Testis (tissue), 2 donors: ENCODE measurements at regions not wholly inside any gene's neighbourhood (a gene's known extent, or its start where the extent isn't known, plus 50 kb on each side); places are given as distances from the start of the nearest gene placed in this dataset.

Experiments used
- DNase-seq: peaks from one replicate; pipeline ENCODE4 v3.0.0-alpha.2; 2019
- H3K27ac ChIP-seq, 2 donors: fragments of 200-600 bp; sonication (generic); one replicate each; pipeline ENCODE4 v1.5.1; 2019
- H3K27me3 ChIP-seq: fragments of 200-600 bp; sonication (generic); one replicate; pipeline ENCODE4 v1.5.1; 2019
- H3K36me3 ChIP-seq: fragments of 200-600 bp; sonication (generic); one replicate; pipeline ENCODE4 v1.5.1; 2017; ENCODE audit warnings: low read depth; ENCODE audit errors: missing control alignments
- H3K4me1 ChIP-seq: fragments of 200-600 bp; sonication (generic); one replicate; pipeline ENCODE4 v1.5.1; 2019
- H3K4me3 ChIP-seq, 2 donors: fragments of 200-600 bp; sonication (generic); one replicate each; pipeline ENCODE4 v1.5.1; 2017 to 2019
- H3K9me3 ChIP-seq: fragments of 200-600 bp; sonication (generic); one replicate; pipeline ENCODE4 v1.5.1; 2017
- CTCF ChIP-seq, 3 experiments: fragments of 450-650 bp in 2 of 3; fragments of 200-600 bp in 1 of 3; sonication (generic) in 1 of 3; IDR thresholded peaks; one replicate each; pipeline ENCODE4 v1.5.1; 2016 to 2019; ENCODE audit warnings: antibody characterized with exemption in 3 of 3, mild to moderate bottlenecking in 2 of 3, moderate library complexity in 1 of 3
- POLR2A ChIP-seq: fragments of 450-650 bp; IDR thresholded peaks from one replicate; pipeline ENCODE4 v1.6.1; 2017; ENCODE audit warnings: antibody characterized with exemption, mild to moderate bottlenecking, moderate library complexity
- WGBS, 2 donors: methylation state at CpG; one replicate each; pipeline ENCODE4 v1.1.5; 2018; 5-methylcytosine and 5-hydroxymethylcytosine counted together
- intact Hi-C: fragments of 100-400 bp; cut with DNase I; formaldehyde crosslinking; loops from one replicate; pipeline ENCODE4 v1.15.1; 2023; ENCODE audit warnings: low total_unique reads

- no peaks in the 10 kb centered on the region for H3K27me3 ChIP-seq
- no peaks in the 10 kb centered on the region for H3K36me3 ChIP-seq
- DNase-seq: no peak
- no peak overlapping the region for H3K27ac ChIP-seq
- TF ChIP-seq CTCF (IDR thresholded peaks at IDR 0.05): no peak
- TF ChIP-seq POLR2A: no peak
- WGBS, 2 donors: 73 to 77% methylated on average over 3 of the region's 3 CpGs
- no peaks in the 10 kb centered on the region for H3K9me3 ChIP-seq
- intact Hi-C loops: no loop called here
- H3K4me3 ChIP-seq: no peak overlapping the region
- H3K4me1 ChIP-seq: no peaks in the 10 kb centered on the region
Observed at GRCh38 chr6:113076116-113076515, 729.0 kb downstream of the RFPL4B start.

DNA sequence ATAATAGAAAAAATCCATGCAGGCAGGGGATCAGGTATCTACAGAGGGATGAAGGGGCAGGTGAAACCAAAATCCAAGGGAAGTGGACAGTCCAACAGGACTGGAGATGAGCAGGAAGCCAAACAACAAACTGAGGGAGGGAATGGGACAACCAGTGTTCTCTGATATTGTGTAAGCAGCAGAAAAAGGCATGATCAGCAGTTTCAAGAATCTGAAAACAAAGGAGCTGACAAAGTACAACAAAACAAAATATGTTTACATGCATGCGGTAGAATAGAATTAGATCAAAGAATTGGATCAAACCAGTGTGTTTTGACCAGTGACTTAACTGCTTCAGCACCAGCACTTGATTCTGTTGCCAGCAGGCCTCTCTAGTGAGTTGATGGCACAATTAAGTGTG lies 729.7 kb downstream of the RFPL4B start:
- Histone ChIP-seq H3K4me1 (no peaks in the 10 kb centered on the region), H3K4me3 (no peak overlapping the region), H3K36me3 (no peaks in the 10 kb centered on the region), H3K27ac (no peak overlapping the region), H3K9me3 (no peaks in the 10 kb centered on the region), H3K27me3 (no peaks in the 10 kb centered on the region)
- no peak for TF ChIP-seq POLR2A
- 76 to 79% methylated on average over 1 of the region's 1 CpG for WGBS, 2 donors
- intact Hi-C loops: no loop called here
- DNase-seq: no peak

DNA sequence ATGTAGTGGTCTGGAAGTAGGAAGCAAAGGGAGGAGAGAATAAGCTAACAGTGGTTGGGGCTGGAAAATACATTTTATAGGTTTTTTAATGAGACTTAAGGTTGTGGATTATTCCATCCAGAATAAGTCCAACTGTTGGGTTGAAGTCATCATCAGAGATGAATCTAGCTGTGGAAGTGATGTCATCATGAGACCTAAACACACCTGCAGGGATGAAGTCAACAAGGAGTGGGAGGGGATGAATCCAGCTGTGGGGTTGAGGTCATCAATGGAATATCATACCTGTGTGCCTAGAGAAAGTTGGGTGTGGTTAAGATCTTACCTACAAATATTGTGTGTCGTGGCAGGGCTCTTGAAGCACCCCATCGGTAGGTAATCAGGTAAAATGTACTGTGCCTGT lies 730.7 kb downstream of the RFPL4B start:
- Histone ChIP-seq H3K27me3 (no peaks in the 10 kb centered on the region), H3K4me1 (no peaks in the 10 kb centered on the region), H3K27ac (no peak overlapping the region), H3K4me3 (no peak overlapping the region), H3K9me3 (no peaks in the 10 kb centered on the region), H3K36me3 (no peaks in the 10 kb centered on the region)
- no peak for DNase-seq
- 91 to 95% methylated on average over 2 of the region's 2 CpGs for WGBS, 2 donors
- intact Hi-C loops: no loop called here
- TF ChIP-seq CTCF (IDR thresholded peaks at IDR 0.05) (no peak), POLR2A (no peak)

- 79 to 88% methylated on average over 4 of the region's 4 CpGs for WGBS, 2 donors
- intact Hi-C loops: no loop called here
- DNase-seq: no peak
Observed at GRCh38 chr6:113078791-113079190, 731.7 kb downstream of the RFPL4B start.

GRCh38 chr6:113082745-113083144 lies 735.6 kb downstream of the RFPL4B start:
- no peak for DNase-seq
- no peaks in the 10 kb centered on the region for H3K36me3 ChIP-seq
- no peak overlapping the region for H3K4me3 ChIP-seq
- H3K9me3 ChIP-seq: no peaks in the 10 kb centered on the region
- TF ChIP-seq CTCF (IDR thresholded peaks at IDR 0.05): no peak
- no peak for TF ChIP-seq POLR2A
- intact Hi-C loops: no loop called here
- no peak overlapping the region for H3K27ac ChIP-seq
- no peaks in the 10 kb centered on the region for H3K4me1 ChIP-seq
- H3K27me3 ChIP-seq: no peaks in the 10 kb centered on the region
- 36 to 52% methylated on average over 3 of the region's 3 CpGs for WGBS, 2 donors

More at GRCh38 chr6:113078791-113079190, 731.7 kb downstream of the RFPL4B start:
- H3K27ac ChIP-seq: no peak overlapping the region
- H3K36me3 ChIP-seq: no peaks in the 10 kb centered on the region
- no peaks in the 10 kb centered on the region for H3K27me3 ChIP-seq
- no peaks in the 10 kb centered on the region for H3K4me1 ChIP-seq
- no peak overlapping the region for H3K4me3 ChIP-seq
- H3K9me3 ChIP-seq: no peaks in the 10 kb centered on the region
- TF ChIP-seq CTCF (IDR thresholded peaks at IDR 0.05): no peak
- TF ChIP-seq POLR2A: no peak
